Ascending aorta (tissue), 2 donors: ENCODE measurements at regions not wholly inside any gene's neighbourhood (a gene's known extent, or its start where the extent isn't known, plus 50 kb on each side); places are given as distances from the start of the nearest gene placed in this dataset.
"Not testable (repeated sequence)": the region's sequence is repeated elsewhere in the genome, so short reads cannot be mapped to it uniquely, and the experiment has no call there.

ENCODE experiments used
- DNase-seq, 2 donors: peaks; one replicate each; pipeline ENCODE4 v3.0.0-alpha.2; 2019; ENCODE audit warnings: low spot score in 2 of 2
- H3K27ac ChIP-seq, 2 donors: fragments of 200-600 bp; sonication (generic); one replicate each; pipeline ENCODE4 v1.5.1; 2016 to 2017; ENCODE audit warnings: mild to moderate bottlenecking in 1 of 2
- H3K27me3 ChIP-seq: fragments of 200-600 bp; sonication (generic); one replicate; pipeline ENCODE4 v1.5.1; 2017
- H3K36me3 ChIP-seq, 2 donors: fragments of 200-600 bp; sonication (generic); one replicate each; pipeline ENCODE4 v1.5.1; 2016
- H3K4me1 ChIP-seq, 2 donors: fragments of 200-600 bp; sonication (generic); one replicate each; pipeline ENCODE4 v1.5.1; 2016 to 2017; ENCODE audit warnings: mild to moderate bottlenecking in 1 of 2
- H3K4me3 ChIP-seq, 2 donors: fragments of 200-600 bp; sonication (generic); one replicate each; pipeline ENCODE4 v1.5.1; 2016 to 2017; ENCODE audit warnings: mild to moderate bottlenecking in 1 of 2
- H3K9me3 ChIP-seq, 2 donors: fragments of 200-600 bp; sonication (generic); one replicate each; pipeline ENCODE4 v1.5.1; 2016
- CTCF ChIP-seq, 3 experiments: fragments of 200-600 bp in 2 of 3; fragments of 450-650 bp in 1 of 3; sonication (generic) in 2 of 3; IDR thresholded peaks; one replicate each; pipeline ENCODE4 v1.5.1; 2016 to 2019; ENCODE audit warnings: antibody characterized with exemption in 3 of 3, mild to moderate bottlenecking in 1 of 3, moderate library complexity in 1 of 3
- intact Hi-C: fragments of 100-400 bp; cut with DNase I; formaldehyde crosslinking; loops from one replicate; pipeline ENCODE4 v1.15.1; 2023

GRCh38 chr16:85228970-85229430 lies 116.7 kb upstream of the CIBAR2 start:
- peaks cover 3 to 25% of the 10 kb centered on the region in 2 donors for H3K4me1 ChIP-seq
- no peaks in the 10 kb centered on the region for H3K36me3 ChIP-seq
- H3K9me3 ChIP-seq: no peaks in the 10 kb centered on the region
- intact Hi-C loops: no loop called here
- TF ChIP-seq CTCF (IDR thresholded peaks at IDR 0.05): no peak
- no peak overlapping the region for H3K27ac ChIP-seq
- no peak overlapping the region for H3K4me3 ChIP-seq
- no peaks in the 10 kb centered on the region for H3K27me3 ChIP-seq
- no peak for DNase-seq

GRCh38 chr16:85229869-85230462 lies 117.7 kb upstream of the CIBAR2 start:
- Histone ChIP-seq H3K4me1 (peaks cover 6 to 32% of the 10 kb centered on the region in 2 donors), H3K9me3 (no peaks in the 10 kb centered on the region), H3K27ac (no peak overlapping the region), H3K4me3 (no peak overlapping the region), H3K27me3 (no peaks in the 10 kb centered on the region), H3K36me3 (no peaks in the 10 kb centered on the region)
- TF ChIP-seq CTCF (IDR thresholded peaks at IDR 0.05): no peak
- no peak for DNase-seq
- intact Hi-C loops: loop anchor here (2.0 to 5.0 kb wide), 2 partner anchors 23 to 58 kb away; no protein-coding TSS in a partner anchor

- not testable (repeated sequence) for H3K36me3 ChIP-seq, H3K27me3 ChIP-seq, DNase-seq, H3K4me3 ChIP-seq, H3K9me3 ChIP-seq, H3K27ac ChIP-seq
- peaks cover 12 to 39% of the 10 kb centered on the region in 2 donors for H3K4me1 ChIP-seq
- intact Hi-C loops: loop anchor here (2.0 to 5.0 kb wide), 2 partner anchors 24 to 59 kb away; no protein-coding TSS in a partner anchor
Observed at GRCh38 chr16:85230764-85231383, 118.6 kb upstream of the CIBAR2 start.

- no peak for DNase-seq
- no peaks in the 10 kb centered on the region for H3K9me3 ChIP-seq
- H3K27ac ChIP-seq: peak overlapping the region; percentile 12 to 62
- TF ChIP-seq CTCF (IDR thresholded peaks at IDR 0.05): no peak
- H3K36me3 ChIP-seq: no peaks in the 10 kb centered on the region
- intact Hi-C loops: loop anchor here (2.0 to 5.0 kb wide), 2 partner anchors 25 to 60 kb away; no protein-coding TSS in a partner anchor
- no peak overlapping the region for H3K4me3 ChIP-seq
- no peaks in the 10 kb centered on the region for H3K27me3 ChIP-seq
- H3K4me1 ChIP-seq: peaks cover 12 to 43% of the 10 kb centered on the region in 2 donors
Observed at GRCh38 chr16:85231959-85232358, 119.7 kb upstream of the CIBAR2 start.

GRCh38 chr16:85232369-85233142 lies 120.3 kb upstream of the CIBAR2 start:
- H3K4me1 ChIP-seq: peaks cover 12 to 41% of the 10 kb centered on the region in 2 donors
- H3K9me3 ChIP-seq: no peaks in the 10 kb centered on the region
- no peaks in the 10 kb centered on the region for H3K27me3 ChIP-seq
- no peak overlapping the region for H3K4me3 ChIP-seq
- H3K27ac ChIP-seq: peak overlapping the region; percentile 12 to 62
- intact Hi-C loops: loop anchor here (5.0 kb wide), 1 partner anchor 60 kb away; no protein-coding TSS in a partner anchor
- no peak for TF ChIP-seq CTCF (IDR thresholded peaks at IDR 0.05)
- H3K36me3 ChIP-seq: no peaks in the 10 kb centered on the region
- DNase-seq: no peak
